Liver (tissue), 3 donors: ENCODE measurements at regions not wholly inside any gene's neighbourhood (a gene's known extent, or its start where the extent isn't known, plus 50 kb on each side); places are given as distances from the start of the nearest gene placed in this dataset.

ENCODE experiments used
- EGR1 ChIP-seq, 2 donors: IDR thresholded peaks; 2 replicates each; pipeline ENCODE4 v1.6.1; 2016 to 2018; ENCODE audit warnings: antibody characterized with exemption in 2 of 2, low read depth in 2 of 2
- FOXA1 ChIP-seq: IDR thresholded peaks from 2 replicates; pipeline ENCODE4 v1.6.1; 2016; ENCODE audit warnings: antibody characterized with exemption
- GABPA ChIP-seq, 2 donors: IDR thresholded peaks in 1 of 2; conservative IDR thresholded peaks in 1 of 2; 2 replicates each; pipeline ENCODE4 v1.6.1; 2016; ENCODE audit warnings: antibody characterized with exemption in 2 of 2, mild to moderate bottlenecking in 1 of 2, moderate library complexity in 1 of 2
- HNF4G ChIP-seq: IDR thresholded peaks from 2 replicates; pipeline ENCODE4 v1.6.1; 2016; ENCODE audit warnings: antibody characterized with exemption
- MAX ChIP-seq: IDR thresholded peaks from 2 replicates; pipeline ENCODE4 v1.6.1; 2016; ENCODE audit warnings: antibody characterized with exemption
- RAD21 ChIP-seq, 2 donors: IDR thresholded peaks; 2 replicates each; pipeline ENCODE4 v1.6.1; 2016; ENCODE audit warnings: antibody characterized with exemption in 2 of 2, mild to moderate bottlenecking in 2 of 2
- SP1 ChIP-seq: IDR thresholded peaks from 2 replicates; pipeline ENCODE4 v1.6.1; 2018; ENCODE audit warnings: antibody characterized with exemption, mild to moderate bottlenecking
- YY1 ChIP-seq: IDR thresholded peaks from 2 replicates; pipeline ENCODE4 v1.6.1; 2016; ENCODE audit warnings: antibody characterized with exemption, mild to moderate bottlenecking
- TF ChIP-seq, protein P1 (sequence below): fragments of 150-350 bp; IDR thresholded peaks from 2 replicates; pipeline ENCODE4 v1.5.1; 2017; ENCODE audit warnings: improper control_type of control experiment, low read depth, low read length; ENCODE audit not compliant: missing input control
- TF ChIP-seq, protein P2 (sequence below): IDR thresholded peaks from 2 replicates; pipeline ENCODE4 v1.6.1; 2016; ENCODE audit warnings: antibody characterized with exemption
- donor health status: healthy.
- donor health status: healthy.

GRCh38 chr6:14543971-14544585 lies 426.5 kb downstream of the CD83 start:
- no peak for TF ChIP-seq SP1
- TF ChIP-seq, protein P1, sequence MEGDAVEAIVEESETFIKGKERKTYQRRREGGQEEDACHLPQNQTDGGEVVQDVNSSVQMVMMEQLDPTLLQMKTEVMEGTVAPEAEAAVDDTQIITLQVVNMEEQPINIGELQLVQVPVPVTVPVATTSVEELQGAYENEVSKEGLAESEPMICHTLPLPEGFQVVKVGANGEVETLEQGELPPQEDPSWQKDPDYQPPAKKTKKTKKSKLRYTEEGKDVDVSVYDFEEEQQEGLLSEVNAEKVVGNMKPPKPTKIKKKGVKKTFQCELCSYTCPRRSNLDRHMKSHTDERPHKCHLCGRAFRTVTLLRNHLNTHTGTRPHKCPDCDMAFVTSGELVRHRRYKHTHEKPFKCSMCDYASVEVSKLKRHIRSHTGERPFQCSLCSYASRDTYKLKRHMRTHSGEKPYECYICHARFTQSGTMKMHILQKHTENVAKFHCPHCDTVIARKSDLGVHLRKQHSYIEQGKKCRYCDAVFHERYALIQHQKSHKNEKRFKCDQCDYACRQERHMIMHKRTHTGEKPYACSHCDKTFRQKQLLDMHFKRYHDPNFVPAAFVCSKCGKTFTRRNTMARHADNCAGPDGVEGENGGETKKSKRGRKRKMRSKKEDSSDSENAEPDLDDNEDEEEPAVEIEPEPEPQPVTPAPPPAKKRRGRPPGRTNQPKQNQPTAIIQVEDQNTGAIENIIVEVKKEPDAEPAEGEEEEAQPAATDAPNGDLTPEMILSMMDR, result no peak
- no peak for TF ChIP-seq RAD21 (IDR thresholded peaks at IDR 0.05)
- no peak for TF ChIP-seq MAX
- TF ChIP-seq GABPA (IDR thresholded peaks at IDR 0.05 in 1 of 2, conservative IDR thresholded peaks at IDR 0.05 in 1 of 2), result no peak
- TF ChIP-seq YY1, result no peak
- TF ChIP-seq FOXA1, result no peak
- TF ChIP-seq EGR1 (IDR thresholded peaks at IDR 0.05; ENCODE audit: low read depth in 2 of 2), result no peak
- TF ChIP-seq HNF4G, result no peak
- TF ChIP-seq, protein P2, sequence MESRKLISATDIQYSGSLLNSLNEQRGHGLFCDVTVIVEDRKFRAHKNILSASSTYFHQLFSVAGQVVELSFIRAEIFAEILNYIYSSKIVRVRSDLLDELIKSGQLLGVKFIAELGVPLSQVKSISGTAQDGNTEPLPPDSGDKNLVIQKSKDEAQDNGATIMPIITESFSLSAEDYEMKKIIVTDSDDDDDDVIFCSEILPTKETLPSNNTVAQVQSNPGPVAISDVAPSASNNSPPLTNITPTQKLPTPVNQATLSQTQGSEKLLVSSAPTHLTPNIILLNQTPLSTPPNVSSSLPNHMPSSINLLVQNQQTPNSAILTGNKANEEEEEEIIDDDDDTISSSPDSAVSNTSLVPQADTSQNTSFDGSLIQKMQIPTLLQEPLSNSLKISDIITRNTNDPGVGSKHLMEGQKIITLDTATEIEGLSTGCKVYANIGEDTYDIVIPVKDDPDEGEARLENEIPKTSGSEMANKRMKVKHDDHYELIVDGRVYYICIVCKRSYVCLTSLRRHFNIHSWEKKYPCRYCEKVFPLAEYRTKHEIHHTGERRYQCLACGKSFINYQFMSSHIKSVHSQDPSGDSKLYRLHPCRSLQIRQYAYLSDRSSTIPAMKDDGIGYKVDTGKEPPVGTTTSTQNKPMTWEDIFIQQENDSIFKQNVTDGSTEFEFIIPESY, result no peak
